GM23338 (cell line): ENCODE measurements at regions not wholly inside any gene's neighbourhood (a gene's known extent, or its start where the extent isn't known, plus 50 kb on each side); places are given as distances from the start of the nearest gene placed in this dataset.
"Not testable (repeated sequence)": the region's sequence is repeated elsewhere in the genome, so short reads cannot be mapped to it uniquely, and the experiment has no call there.

Experiments
- CTCF ChIP-seq, 2 experiments: fragments of 200-600 bp in 1 of 2; sonication (generic) in 1 of 2; conservative IDR thresholded peaks; 2 replicates each; pipeline versions ENCODE4 v1.5.1 to v1.6.1; 2016 to 2017; ENCODE audit warnings: antibody characterized with exemption in 2 of 2, low read depth in 2 of 2, mild to moderate bottlenecking in 2 of 2, moderate library complexity in 1 of 2
- EZH2 ChIP-seq: fragments of 200-600 bp; sonication (generic); IDR thresholded peaks from one replicate; pipeline ENCODE4 v1.8.0; 2017; ENCODE audit warnings: antibody characterized with exemption, mild to moderate bottlenecking, low read depth; ENCODE audit not compliant: unreplicated experiment
- POLR2AphosphoS5 ChIP-seq: IDR thresholded peaks from 2 replicates; pipeline ENCODE4 v1.6.1; 2016; ENCODE audit warnings: antibody characterized with exemption, low read depth
- REST ChIP-seq: IDR thresholded peaks from one replicate; pipeline ENCODE4 v1.6.1; 2018; ENCODE audit warnings: antibody characterized with exemption; ENCODE audit not compliant: unreplicated experiment

- not testable (repeated sequence) for TF ChIP-seq CTCF (conservative IDR thresholded peaks at IDR 0.05; ENCODE audit: low read depth in 2 of 2); POLR2AphosphoS5; REST; EZH2
Measured at GRCh38 chr1:223895950-223896349, 50.2 kb upstream of the TP53BP2 start.
